HFFc6 (cell line): ENCODE measurements at regions not wholly inside any gene's neighbourhood (a gene's known extent, or its start where the extent isn't known, plus 50 kb on each side); places are given as distances from the start of the nearest gene placed in this dataset.
"Not testable (repeated sequence)": the region's sequence is repeated elsewhere in the genome, so short reads cannot be mapped to it uniquely, and the experiment has no call there.

ENCODE experiments used
- DNase-seq: peaks from one replicate; pipeline ENCODE4 v3.0.0-alpha.2; 2018
- H3K27ac Mint-ChIP-seq: 2 replicates; pipeline ENCODE4 v1.8.0; 2020; ENCODE audit warnings: mild to moderate bottlenecking, mixed read lengths
- H3K27me3 Mint-ChIP-seq: 2 replicates; pipeline ENCODE4 v1.8.0; 2021; ENCODE audit warnings: mild to moderate bottlenecking, moderate library complexity, mixed read lengths; ENCODE audit not compliant: insufficient read depth
- H3K36me3 Mint-ChIP-seq: 2 replicates; pipeline ENCODE4 v1.8.0; 2021; ENCODE audit warnings: low read depth, mixed read lengths
- H3K4me1 Mint-ChIP-seq: 2 replicates; pipeline ENCODE4 v1.8.0; 2020; ENCODE audit warnings: low read depth, mixed read lengths
- H3K4me3 Mint-ChIP-seq: 2 replicates; pipeline ENCODE4 v1.8.0; 2020; ENCODE audit warnings: mild to moderate bottlenecking, moderate library complexity, mixed read lengths
- H3K9me3 Mint-ChIP-seq: 2 replicates; pipeline ENCODE4 v1.8.0; 2020; ENCODE audit warnings: mild to moderate bottlenecking, mixed read lengths
- CTCF ChIP-seq: fragments of 200-600 bp; sonication (generic); IDR thresholded peaks from 2 replicates; pipeline ENCODE4 v1.5.0; 2021; ENCODE audit warnings: antibody characterized with exemption, mild to moderate bottlenecking

- no peaks in the 10 kb centered on the region for H3K4me1 Mint-ChIP-seq
- H3K27me3 Mint-ChIP-seq = no peaks in the 10 kb centered on the region; the same call in 1 of the 2 replicates
- DNase-seq = no peak
- no peak for TF ChIP-seq CTCF
- peaks cover 31% of the 10 kb centered on the region for H3K9me3 Mint-ChIP-seq
- H3K4me3 Mint-ChIP-seq = no peak overlapping the region
- no peaks in the 10 kb centered on the region; the same call in 1 of the 2 replicates for H3K36me3 Mint-ChIP-seq
- H3K27ac Mint-ChIP-seq = no peak overlapping the region
These were observed 76.1 kb upstream of the PCDH8 start for GRCh38 chr13:52924289-52925148.

GRCh38 chr13:52922961-52923360 lies 74.5 kb upstream of the PCDH8 start:
- Mint-ChIP-seq H3K9me3 (peaks cover 36% of the 10 kb centered on the region), H3K27me3 (no peaks in the 10 kb centered on the region; the same call in 1 of the 2 replicates), H3K36me3 (no peaks in the 10 kb centered on the region), H3K4me3 (no peak overlapping the region), H3K27ac (no peak overlapping the region), H3K4me1 (no peaks in the 10 kb centered on the region)
- no peak for TF ChIP-seq CTCF
- no peak for DNase-seq

- no peaks in the 10 kb centered on the region for H3K36me3 Mint-ChIP-seq
- no peak overlapping the region for H3K27ac Mint-ChIP-seq
- H3K4me1 Mint-ChIP-seq = no peaks in the 10 kb centered on the region
- H3K9me3 Mint-ChIP-seq = peaks cover 32% of the 10 kb centered on the region
- no peak for DNase-seq
- no peaks in the 10 kb centered on the region; the same call in 1 of the 2 replicates for H3K27me3 Mint-ChIP-seq
- no peak overlapping the region for H3K4me3 Mint-ChIP-seq
- TF ChIP-seq CTCF = no peak
These were observed 72.8 kb upstream of the PCDH8 start for GRCh38 chr13:52921194-52921593.

- Mint-ChIP-seq H3K27ac (no peak overlapping the region), H3K36me3 (no peaks in the 10 kb centered on the region), H3K4me1 (no peaks in the 10 kb centered on the region), H3K27me3 (0 out of 2 replicates have a peak, but pooled peaks cover 1% of the 10 kb centered on the region), H3K4me3 (no peak overlapping the region), H3K9me3 (peaks cover 48% of the 10 kb centered on the region)
- TF ChIP-seq CTCF = no peak
- no peak for DNase-seq
These were observed 68.1 kb upstream of the PCDH8 start for GRCh38 chr13:52916486-52916990.

GRCh38 chr13:52911340-52911739 lies 62.9 kb upstream of the PCDH8 start:
- H3K27me3 Mint-ChIP-seq = 0 out of 2 replicates have a peak, but pooled peaks cover 1% of the 10 kb centered on the region
- no peak for TF ChIP-seq CTCF
- H3K36me3 Mint-ChIP-seq = no peaks in the 10 kb centered on the region
- H3K4me3 Mint-ChIP-seq = no peak overlapping the region
- H3K9me3 Mint-ChIP-seq = peaks cover 25% of the 10 kb centered on the region; the same call in 1 of the 2 replicates
- H3K27ac Mint-ChIP-seq = no peak overlapping the region
- H3K4me1 Mint-ChIP-seq = no peaks in the 10 kb centered on the region
- DNase-seq = no peak

GRCh38 chr13:52910318-52910717 lies 61.9 kb upstream of the PCDH8 start:
- not testable (repeated sequence) for H3K27me3 Mint-ChIP-seq, DNase-seq

More at GRCh38 chr13:52910318-52910717, 61.9 kb upstream of the PCDH8 start:
- H3K36me3 Mint-ChIP-seq, H3K27ac Mint-ChIP-seq, H3K4me1 Mint-ChIP-seq, H3K4me3 Mint-ChIP-seq: not testable (repeated sequence)
- peaks cover 25% of the 10 kb centered on the region; the same call in 1 of the 2 replicates for H3K9me3 Mint-ChIP-seq
